Fibroblast of the conjunctiva (primary cell): ENCODE measurements at regions not wholly inside any gene's neighbourhood (a gene's known extent, or its start where the extent isn't known, plus 50 kb on each side); places are given as distances from the start of the nearest gene placed in this dataset.

ENCODE experiments used
- DNase-seq: peaks from one replicate; pipeline ENCODE4 v3.0.0-alpha.2; 2010; ENCODE audit warnings: low read depth

DNA sequence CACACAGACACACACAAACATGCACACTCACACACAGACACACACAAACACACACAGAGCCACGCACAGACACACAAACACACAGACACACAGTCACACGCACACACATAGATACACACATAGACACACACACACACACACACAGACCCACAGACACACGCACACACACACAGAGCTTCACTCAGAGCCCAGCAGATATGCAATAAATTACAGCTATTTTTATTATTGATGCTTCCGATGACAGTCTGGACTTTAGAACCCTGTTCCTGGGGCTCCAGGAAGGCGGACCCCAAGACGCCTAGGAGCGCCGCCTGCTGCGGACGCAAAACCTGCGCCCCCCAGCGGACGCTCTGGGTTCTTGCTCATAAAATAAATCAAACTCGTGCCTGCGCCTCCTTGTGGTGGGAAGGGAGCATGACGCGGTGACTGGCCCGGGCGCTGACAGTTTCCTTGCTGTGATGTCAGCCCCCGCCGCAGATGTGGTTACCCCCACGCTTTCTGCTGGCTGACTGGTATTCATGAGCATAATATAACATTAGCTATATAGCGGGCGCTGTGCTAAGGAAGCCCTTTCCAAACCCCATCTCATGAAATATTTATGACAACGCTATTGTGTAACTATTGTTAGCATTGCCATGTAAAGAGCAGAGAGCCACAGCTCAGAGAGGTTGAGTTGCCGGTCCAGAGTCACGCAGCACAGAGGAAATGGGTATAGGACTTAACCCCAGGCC lies 64.4 kb upstream of the TM9SF2 start:
- DNase-seq = peak; percentile 63

GRCh38 chr13:99439048-99439447 lies 62.2 kb upstream of the TM9SF2 start:
- DNase-seq = no peak

GRCh38 chr13:99439850-99440604 lies 61.2 kb upstream of the TM9SF2 start:
- no peak for DNase-seq

DNA sequence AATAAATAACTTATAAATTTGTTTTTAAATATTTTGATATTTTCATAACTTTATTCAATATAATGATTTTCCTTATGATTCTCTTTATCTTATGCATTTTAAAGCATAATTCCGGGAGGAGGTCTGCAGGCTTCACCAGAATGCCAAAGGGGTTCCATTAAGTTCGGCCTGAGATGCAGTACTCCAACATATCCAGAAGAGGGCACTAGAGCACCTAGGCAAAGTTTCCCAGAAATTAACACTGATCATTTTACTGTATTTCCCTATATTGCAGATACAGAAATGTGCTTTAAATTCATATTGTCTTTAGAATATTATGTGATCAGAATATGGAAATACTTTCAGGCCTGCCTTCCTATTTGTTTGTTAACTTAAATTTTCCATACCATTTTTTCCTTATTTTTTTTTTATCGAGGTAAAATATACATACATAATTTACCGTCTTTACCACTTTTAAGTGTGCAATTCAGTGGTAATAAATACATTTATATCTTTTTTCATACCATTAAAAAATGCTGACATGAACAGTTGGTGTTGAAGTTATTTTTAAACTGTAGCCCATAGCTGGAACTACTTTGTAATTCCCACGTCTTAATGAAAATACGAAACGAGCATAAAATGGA lies 58.9 kb upstream of the TM9SF2 start:
- DNase-seq = peak; percentile 28

GRCh38 chr13:99446242-99446641 lies 55.0 kb upstream of the TM9SF2 start:
- DNase-seq = no peak

DNA sequence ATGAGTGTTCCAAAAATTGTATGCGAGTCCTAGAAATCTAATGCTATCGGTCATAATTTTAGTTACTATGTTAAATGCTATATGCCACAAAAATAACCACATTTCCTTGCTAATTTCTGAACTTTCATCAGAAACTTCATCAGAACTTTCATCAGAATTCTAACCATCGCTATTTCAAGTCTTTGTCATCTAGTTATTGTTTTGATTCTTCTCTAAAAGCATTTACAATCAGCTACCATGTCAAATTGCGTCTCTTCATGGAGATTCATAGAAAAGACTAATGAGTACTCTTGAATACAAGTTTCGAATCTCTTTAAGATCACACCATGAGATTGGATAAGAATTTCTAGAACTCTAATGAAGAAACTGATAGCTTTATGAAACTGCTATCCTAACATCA lies 52.7 kb upstream of the TM9SF2 start:
- no peak for DNase-seq

DNA sequence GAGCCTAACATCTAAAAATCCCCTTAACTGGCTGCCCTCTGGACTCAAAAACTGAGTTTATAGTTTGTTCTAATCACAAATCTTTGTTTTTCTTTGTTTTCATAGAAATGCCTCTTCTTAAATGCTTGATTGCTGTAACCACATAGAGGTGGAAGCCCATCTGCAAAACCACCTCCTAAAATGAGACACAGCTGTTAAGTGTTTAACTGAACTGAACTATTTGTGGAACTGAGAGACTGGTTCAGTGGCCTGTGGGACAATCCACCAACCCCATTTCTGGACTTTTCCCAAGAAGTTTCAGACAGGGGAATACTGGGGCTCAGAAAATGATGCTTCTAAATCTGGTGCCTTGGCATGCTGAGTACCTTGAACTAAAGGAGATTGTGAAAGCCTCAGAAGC lies 50.9 kb upstream of the TM9SF2 start:
- no peak for DNase-seq
